ENCODE measurements at regions not wholly inside any gene's neighbourhood (a gene's known extent, or its start where the extent isn't known, plus 50 kb on each side); places are given as distances from the start of the nearest gene placed in this dataset.

DNA sequence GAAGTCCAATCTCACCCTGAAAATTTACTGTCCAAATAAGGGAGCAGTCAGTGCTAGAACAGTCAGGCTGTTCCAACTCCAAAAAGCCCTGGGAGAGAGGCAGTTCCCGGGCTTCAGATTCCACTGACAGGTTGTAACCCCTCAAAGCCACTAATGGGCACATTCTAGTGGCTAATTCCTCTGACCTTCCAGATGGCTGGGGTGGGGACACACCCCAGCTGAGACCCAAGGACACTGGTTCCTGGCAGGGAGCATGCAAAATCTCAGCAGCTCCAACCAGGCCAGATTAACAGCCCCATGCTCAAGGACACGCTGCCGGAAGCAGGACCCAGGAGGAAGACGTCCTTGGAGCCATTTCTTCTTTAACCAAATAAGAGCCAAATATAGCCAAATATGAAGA is 92.7 kb downstream of the RPL27A start:
- TF ChIP-seq, protein P1, sequence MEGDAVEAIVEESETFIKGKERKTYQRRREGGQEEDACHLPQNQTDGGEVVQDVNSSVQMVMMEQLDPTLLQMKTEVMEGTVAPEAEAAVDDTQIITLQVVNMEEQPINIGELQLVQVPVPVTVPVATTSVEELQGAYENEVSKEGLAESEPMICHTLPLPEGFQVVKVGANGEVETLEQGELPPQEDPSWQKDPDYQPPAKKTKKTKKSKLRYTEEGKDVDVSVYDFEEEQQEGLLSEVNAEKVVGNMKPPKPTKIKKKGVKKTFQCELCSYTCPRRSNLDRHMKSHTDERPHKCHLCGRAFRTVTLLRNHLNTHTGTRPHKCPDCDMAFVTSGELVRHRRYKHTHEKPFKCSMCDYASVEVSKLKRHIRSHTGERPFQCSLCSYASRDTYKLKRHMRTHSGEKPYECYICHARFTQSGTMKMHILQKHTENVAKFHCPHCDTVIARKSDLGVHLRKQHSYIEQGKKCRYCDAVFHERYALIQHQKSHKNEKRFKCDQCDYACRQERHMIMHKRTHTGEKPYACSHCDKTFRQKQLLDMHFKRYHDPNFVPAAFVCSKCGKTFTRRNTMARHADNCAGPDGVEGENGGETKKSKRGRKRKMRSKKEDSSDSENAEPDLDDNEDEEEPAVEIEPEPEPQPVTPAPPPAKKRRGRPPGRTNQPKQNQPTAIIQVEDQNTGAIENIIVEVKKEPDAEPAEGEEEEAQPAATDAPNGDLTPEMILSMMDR (IDR thresholded peaks at IDR 0.05; ENCODE audit: insufficient read depth, low read length) = no peak
- TF ChIP-seq SPI1 (IDR thresholded peaks at IDR 0.05; ENCODE audit: borderline replicate concordance, low read depth) = no peak
- no peak for TF ChIP-seq POLR2AphosphoS5 (IDR thresholded peaks at IDR 0.05; ENCODE audit: low read depth)
- TF ChIP-seq, protein P2, sequence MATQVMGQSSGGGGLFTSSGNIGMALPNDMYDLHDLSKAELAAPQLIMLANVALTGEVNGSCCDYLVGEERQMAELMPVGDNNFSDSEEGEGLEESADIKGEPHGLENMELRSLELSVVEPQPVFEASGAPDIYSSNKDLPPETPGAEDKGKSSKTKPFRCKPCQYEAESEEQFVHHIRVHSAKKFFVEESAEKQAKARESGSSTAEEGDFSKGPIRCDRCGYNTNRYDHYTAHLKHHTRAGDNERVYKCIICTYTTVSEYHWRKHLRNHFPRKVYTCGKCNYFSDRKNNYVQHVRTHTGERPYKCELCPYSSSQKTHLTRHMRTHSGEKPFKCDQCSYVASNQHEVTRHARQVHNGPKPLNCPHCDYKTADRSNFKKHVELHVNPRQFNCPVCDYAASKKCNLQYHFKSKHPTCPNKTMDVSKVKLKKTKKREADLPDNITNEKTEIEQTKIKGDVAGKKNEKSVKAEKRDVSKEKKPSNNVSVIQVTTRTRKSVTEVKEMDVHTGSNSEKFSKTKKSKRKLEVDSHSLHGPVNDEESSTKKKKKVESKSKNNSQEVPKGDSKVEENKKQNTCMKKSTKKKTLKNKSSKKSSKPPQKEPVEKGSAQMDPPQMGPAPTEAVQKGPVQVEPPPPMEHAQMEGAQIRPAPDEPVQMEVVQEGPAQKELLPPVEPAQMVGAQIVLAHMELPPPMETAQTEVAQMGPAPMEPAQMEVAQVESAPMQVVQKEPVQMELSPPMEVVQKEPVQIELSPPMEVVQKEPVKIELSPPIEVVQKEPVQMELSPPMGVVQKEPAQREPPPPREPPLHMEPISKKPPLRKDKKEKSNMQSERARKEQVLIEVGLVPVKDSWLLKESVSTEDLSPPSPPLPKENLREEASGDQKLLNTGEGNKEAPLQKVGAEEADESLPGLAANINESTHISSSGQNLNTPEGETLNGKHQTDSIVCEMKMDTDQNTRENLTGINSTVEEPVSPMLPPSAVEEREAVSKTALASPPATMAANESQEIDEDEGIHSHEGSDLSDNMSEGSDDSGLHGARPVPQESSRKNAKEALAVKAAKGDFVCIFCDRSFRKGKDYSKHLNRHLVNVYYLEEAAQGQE (IDR thresholded peaks at IDR 0.05; ENCODE audit: insufficient replicate concordance, low read depth) = no peak

All from HL-60 (cell line).